Fibroblast of the aortic adventitia (primary cell): ENCODE measurements at regions not wholly inside any gene's neighbourhood (a gene's known extent, or its start where the extent isn't known, plus 50 kb on each side); places are given as distances from the start of the nearest gene placed in this dataset.
A peak's percentile ranks its signal among the peaks of the same experiment; 100 is the strongest.

Source experiments
- DNase-seq: peaks from one replicate; pipeline ENCODE4 v3.0.0-alpha.2; 2010; ENCODE audit warnings: low read depth
- H3K4me3 ChIP-seq: 2 replicates; pipeline ENCODE4 v1.5.1; 2011; ENCODE audit warnings: low read depth, mild to moderate bottlenecking, control low read depth, low read length, moderate library complexity
- CTCF ChIP-seq: IDR thresholded peaks from 2 replicates; pipeline ENCODE4 v1.5.1; 2011; ENCODE audit warnings: mild to moderate bottlenecking, low read length, control low read depth, inconsistent platforms; ENCODE audit not compliant: insufficient read depth

- no peak for TF ChIP-seq CTCF
- H3K4me3 ChIP-seq, result no peak overlapping the region
- DNase-seq, result no peak
Measured at GRCh38 chr3:117666812-117667211, 957.2 kb downstream of the TUSC7 start.

- no peak overlapping the region for H3K4me3 ChIP-seq
- no peak for DNase-seq
- no peak for TF ChIP-seq CTCF
Measured at GRCh38 chr3:117669774-117670173, 960.2 kb downstream of the TUSC7 start.

GRCh38 chr3:117671722-117672318 lies 962.2 kb downstream of the TUSC7 start:
- no peak overlapping the region for H3K4me3 ChIP-seq
- no peak for TF ChIP-seq CTCF
- peak; percentile 70 for DNase-seq

- no peak for DNase-seq
- no peak for TF ChIP-seq CTCF
- no peak overlapping the region for H3K4me3 ChIP-seq
Measured at GRCh38 chr3:117674321-117674720, 964.7 kb downstream of the TUSC7 start.

- DNase-seq, result peak; percentile 93
- TF ChIP-seq CTCF, result no peak
- no peak overlapping the region for H3K4me3 ChIP-seq
Measured at GRCh38 chr3:117681619-117682018, 972.0 kb downstream of the TUSC7 start.

GRCh38 chr3:117687096-117687495 lies 977.5 kb downstream of the TUSC7 start:
- H3K4me3 ChIP-seq, result no peak overlapping the region
- TF ChIP-seq CTCF, result no peak
- no peak for DNase-seq

- no peak for DNase-seq
- no peak for TF ChIP-seq CTCF
- no peak overlapping the region for H3K4me3 ChIP-seq
Measured at GRCh38 chr3:117688583-117688982, 979.0 kb downstream of the TUSC7 start.
